Stimulated activated CD4-positive, alpha-beta T cell treated with anti-CD3 and anti-CD28 coated beads, Interleukin-15, amount 100 ng/mL, for 24 hours (primary cell): ENCODE measurements at regions not wholly inside any gene's neighbourhood (a gene's known extent, or its start where the extent isn't known, plus 50 kb on each side); places are given as distances from the start of the nearest gene placed in this dataset.

Experiments used
- DNase-seq: peaks from one replicate; pipeline ENCODE4 v3.0.0-alpha.2; 2020

DNA sequence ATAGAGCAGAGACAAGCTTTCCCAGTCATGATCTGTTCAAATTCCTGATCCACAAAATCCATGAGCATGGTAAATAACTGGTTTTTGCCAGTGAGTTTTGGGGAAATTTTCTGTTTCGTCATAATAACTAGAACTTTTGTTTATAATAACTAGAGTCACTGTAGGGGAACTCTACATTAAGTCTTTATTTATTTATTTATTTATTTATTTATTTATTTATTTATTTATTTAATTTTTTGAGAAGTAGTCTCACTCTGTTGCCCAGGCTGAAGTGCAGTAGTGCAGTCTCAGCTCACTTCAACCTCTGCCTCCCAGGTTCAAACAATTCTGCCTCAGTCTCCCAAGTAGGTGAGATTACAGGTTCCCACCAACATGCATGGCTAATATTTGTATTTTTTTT, 1106.8 kb downstream of the AMY1C start:
- DNase-seq: no peak

DNA sequence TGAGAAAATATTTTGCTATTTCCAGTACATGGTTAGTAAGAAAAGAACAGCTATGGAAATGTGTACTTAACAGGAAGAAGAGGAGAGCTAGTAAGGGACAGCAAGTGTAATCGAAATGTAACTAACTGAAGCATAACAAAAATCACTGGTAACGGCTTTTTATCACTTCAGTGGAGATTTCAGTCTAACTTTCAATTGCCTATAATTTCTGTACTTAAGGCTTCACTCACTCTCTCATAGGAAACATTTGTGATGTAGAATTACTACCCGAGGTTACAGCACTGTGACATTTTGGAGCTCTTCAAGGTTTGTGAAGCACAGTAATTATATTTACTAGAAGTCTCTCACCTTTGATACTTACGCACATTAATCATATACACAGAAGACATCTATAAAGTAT, 1119.1 kb downstream of the AMY1C start:
- DNase-seq: no peak

DNA sequence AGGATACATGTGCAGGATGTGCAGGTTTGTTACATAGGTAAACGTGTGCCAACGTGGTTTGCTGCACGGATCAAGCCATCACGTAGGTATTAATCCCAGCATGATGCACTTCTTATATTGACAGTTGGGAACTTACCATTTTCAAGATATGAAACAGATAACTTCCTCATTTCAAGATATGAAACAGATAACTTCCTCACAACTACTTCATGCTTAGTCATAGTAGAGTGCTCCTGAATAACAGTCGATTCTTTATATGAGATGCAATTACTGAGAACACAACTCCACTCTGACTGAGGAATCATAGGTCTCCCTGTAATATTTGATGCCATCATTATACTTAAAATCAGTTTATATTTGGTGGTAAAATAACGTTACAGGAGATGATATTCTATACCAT, 1124.3 kb downstream of the AMY1C start:
- no peak for DNase-seq

DNA sequence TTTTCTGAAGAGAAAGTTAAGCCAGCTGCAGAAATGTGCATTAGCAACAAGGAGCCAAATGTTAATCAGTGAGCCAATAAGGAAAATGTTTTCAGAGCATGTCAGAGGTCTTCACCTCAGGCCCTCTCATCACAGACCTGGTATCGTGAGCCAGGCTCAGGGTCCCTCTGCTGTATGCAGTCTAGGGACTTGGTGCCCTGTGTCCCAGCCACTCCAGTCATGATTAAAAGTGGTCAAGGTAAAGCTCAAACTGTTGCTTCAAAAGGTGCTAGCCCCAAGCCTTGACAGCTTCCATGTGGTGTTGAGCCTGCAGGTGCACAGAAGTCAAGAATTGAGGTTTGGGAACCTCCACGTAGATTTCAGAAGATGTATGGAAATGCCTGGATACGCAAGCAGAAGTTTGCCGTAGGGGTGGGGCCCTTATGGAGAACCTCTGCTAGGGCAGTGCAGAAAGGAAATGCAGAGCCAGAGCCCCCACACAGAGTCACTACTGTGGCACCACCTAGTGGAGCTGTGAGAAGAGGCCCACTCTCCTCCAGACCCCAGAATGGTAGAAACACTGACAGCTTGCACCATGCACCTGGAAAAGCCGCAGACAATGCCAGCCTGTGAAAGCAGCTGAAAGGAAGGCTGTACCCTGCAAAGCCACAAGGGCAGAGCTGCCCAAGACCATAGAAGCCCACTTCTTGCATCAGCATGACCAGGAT, 1128.7 kb downstream of the AMY1C start:
- DNase-seq: no peak

DNA sequence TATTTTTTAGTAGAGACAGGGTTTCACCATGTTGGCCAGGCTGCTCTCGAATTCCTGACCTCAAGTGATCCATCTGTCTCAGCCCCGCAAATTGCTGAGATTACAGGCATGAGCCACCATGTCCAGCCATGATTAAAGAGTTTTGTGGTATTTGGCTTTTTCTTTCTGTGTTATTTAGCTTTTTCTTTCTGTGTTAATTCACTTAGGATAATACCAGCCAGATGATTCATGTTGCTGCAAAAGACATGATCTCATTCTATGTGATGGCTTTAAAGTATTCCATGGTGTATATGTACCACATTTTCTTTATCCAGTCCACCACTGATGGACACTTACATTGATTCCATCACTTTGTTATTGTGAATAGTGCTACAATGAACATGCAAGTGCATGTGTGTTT, 1135.2 kb downstream of the AMY1C start:
- no peak for DNase-seq

DNA sequence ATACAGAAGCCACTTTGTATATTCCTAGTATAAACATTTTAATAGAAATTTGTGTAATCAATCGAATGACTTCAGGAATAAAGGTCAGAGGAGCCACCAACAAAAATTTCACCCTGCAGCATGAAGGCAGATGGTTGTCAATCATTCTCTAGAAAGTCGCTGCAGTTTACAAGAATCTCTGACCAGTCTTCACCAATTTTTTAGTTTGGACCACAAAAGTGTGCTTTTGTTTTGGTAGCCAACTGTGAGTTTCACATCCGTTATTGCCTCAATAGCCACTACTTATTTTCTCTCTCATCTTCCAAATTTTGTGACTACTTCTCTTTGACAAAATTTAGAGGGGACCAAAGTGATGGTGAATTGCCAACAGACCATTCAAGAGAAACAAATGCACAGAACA, 1155.6 kb downstream of the AMY1C start:
- DNase-seq: no peak

DNA sequence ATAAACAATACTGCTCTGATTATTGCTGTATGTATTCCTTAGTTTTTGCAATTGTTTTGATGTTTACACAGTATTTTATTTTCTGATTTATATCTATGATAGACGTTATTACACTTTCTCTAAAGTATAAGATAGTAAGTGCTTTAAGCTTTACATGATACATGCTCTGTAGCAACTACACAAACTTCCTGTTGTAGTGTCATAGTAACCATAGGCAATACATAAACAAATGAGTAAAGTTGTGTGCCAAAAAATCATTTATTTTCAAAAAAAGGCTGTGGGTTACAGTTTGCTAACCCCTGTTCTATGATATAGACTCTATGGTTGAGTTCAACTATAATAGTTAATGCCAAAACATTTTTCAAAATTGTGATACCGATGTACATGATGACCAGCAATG, 1156.4 kb downstream of the AMY1C start:
- DNase-seq: no peak

DNA sequence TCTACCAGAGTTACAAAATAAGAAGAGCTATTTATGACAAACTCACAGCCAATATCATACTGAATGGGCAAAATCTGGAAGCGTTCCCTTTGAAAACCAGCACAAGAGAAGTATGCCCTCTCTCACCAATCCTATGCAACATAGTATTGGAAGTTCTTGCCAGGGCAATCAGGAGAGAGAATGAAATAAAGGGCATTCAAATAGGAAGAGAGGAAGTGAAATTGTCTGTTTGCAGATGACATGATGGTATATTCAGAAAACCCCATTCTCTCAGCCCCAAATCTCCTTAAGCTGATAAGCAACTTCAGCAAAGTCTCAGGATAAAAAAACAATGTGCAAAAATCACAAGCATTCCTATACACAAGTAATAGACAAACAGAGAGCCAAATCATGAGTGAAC, 1169.5 kb downstream of the AMY1C start:
- no peak for DNase-seq

DNA sequence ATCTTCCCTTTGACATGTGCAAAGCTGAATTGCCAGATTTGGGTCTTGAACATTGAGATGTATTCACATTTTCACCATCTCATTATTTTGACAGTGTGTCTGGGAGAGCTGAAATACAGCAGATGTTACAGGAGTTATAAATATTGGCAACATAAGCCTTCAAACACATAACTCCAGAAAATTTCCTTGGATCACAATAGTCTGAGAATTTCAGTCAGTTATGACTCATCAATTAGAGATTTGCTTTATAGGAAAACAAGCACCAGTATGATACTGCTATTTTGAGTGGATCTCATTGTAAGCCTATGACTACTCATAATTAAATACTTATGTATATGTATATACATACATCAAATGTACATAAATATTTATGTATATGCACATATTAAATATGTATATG, 1171.8 kb downstream of the AMY1C start:
- DNase-seq: no peak

DNA sequence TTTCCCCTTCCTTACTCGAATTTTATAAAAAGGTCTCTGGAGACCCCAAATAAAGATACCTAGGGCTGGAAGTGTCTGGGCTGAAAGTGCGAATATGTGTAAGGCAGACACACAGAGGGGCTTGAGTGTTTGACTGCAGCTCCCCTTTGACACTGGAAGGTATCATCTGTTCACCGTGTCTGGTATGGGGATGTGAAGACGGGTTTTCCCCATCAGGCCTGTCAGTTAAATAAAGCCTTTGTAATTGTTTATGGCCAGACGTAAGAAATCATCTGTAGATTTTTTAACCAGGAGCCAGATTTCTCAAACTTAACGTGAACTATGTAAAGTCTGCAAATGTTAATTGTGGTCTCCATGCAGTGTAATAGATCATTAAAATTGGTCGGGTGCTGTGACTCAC, 1173.4 kb downstream of the AMY1C start:
- DNase-seq: no peak

DNA sequence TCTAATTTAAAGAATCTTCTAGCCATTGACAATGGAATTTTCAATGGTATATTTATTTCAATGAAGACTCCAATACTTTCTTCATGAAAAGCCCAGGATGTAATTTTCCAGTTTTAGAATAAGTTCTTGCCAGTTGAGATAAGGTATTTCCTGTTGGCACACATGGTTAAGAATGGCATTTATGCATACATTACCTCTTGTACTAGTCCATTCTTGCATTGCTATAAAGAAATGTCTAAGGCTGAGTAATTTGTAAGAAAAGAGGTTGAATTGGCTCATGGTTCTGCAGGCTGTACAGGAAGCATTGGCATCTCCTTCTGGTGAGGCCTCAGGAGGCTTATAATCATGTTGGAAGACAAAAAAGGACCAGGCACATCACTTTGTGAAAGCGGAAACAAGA, 1179.6 kb downstream of the AMY1C start:
- DNase-seq: no peak

DNA sequence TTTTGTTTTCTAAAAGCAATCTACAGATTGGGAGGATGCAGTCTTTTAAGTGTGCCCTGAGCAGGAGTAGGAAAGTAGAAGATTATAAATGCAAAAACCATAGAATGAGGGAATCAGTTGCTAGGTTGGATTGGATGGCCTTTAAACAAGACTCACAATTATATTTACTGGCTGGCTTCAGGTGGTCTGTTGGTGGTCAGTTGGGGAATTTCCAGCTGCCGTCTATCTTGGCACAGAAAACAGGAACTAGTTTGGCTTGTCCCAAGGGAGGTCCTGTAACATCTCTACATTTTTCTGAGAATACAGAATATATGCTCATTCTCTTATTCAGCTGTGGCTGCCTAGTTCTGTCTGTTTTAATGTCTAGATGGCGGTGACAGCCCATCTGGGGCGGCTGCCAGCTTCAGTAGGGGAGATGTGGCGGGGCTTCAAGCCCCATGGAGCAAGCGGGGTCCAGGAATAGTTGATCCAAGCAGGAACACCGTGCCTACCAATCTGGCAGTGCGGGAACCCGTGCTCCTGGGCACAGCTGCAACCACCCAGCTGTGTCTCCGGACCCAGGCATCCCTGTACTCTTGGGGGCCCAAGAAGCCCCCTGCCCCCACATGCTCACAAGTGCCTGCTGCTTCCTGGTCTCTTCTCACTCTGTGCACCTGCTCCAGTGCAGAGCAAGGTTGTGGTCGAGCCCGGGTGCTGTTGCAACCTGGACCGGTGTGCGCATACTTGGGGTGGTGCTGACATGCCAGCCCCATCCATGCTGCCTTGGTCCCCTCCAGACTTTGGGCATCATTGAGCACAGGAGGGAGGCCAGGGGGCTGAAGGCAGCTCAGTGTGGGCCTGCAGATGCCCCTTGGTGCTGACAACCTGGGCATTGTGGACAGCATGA, 1182.6 kb downstream of the AMY1C start:
- no peak for DNase-seq

DNA sequence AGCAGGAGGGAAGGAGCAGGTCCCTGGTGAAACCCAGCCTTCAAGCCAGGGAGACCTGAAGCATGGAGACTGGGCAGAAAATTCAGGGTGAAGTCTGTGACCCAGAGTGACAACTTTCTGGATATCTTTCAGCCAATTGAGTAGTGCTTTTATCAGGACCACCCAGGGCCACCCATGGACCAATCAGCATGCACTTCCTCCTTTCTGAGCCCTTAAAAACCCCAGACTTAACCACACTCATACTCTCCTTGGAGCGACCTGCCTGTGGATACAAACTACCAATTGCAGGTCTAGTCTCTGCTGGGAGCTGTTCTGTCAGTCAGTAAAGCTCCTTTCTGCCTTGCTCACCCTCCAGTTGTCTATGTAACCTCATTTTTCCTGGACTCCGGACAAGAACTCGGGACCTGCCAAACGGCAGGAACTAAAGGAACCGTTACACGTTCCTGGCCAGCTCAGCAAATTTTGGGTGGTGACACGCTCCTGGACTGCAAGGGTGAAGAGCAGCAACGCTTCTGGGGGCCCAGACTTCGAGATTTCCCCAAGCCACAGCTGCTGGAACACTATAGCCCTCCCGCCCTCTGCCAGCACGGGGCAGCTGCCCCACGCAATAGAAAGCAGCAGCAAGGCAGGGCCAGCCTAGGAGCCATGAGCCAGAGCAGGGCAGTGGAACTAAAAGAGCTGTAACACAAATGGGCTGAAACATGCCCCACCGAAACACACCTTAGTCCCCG, 1183.4 kb downstream of the AMY1C start:
- DNase-seq: no peak

DNA sequence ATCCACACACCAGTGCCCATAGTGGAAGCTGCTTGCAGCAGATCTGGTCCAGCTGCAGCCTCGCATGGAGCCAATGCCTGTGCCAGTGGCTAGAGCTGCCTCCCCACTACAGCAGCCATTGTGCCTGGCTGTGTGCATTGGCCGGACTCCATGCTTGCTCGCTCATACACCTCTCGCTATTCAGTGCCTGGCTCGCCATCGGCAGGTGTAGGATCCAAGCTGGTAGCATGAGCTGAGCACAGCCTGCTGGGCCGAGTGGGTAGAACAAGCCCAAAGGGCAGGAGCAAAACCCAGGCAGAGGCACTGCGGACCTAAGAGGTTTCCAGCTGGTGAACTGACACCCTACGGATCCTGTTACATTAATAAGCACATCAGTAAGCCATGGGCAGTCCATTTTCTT, 1184.1 kb downstream of the AMY1C start:
- DNase-seq: no peak

DNA sequence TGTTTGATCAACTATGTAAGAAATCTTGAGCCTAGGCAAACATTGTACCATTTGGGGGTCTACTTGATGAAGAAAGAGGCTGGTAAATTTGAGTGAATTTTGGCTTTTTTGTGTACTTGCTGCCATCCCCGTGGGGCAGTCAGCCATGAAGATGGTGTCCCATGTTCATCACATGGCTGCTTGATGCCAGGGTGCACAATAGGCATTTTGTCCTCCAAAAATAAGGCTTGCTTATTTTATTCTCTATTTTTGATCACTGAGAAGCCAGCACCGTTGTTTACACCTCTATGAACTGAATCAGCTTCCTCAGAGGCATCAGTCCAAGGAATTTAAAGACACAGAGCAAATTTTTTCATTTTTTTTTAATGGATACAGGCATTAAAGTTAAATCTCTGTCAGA, 1195.7 kb downstream of the AMY1C start:
- no peak for DNase-seq

DNA sequence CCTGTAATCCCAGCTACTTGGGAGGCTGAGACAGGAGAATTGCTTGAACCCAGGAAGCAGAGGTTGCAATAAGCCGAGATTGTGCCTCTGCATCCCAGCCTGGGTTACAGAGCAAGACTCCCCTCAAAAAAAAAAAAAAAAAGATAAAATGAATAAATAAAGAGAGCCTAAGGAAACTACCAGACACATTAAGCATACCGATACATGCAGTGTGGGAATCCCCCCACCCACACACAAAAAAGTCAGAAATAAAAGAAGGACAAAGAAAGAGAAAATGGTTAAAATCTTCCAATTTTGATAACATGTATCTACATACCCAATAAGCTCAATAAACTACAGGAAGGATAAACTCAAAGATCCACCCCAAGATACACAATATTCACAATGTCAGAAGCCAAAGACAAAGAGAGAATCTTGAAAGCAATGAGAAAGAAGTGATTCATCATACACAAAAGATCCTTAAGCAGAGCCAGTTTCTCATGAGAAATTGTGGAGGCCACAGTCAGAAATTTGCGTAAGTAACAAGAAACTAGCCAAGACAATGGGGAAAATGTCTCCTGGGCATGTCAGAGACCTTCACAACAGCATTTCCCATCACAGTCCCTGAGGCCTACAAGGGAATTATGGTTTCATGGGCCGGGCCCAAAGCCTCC, 1197.0 kb downstream of the AMY1C start:
- DNase-seq: no peak

DNA sequence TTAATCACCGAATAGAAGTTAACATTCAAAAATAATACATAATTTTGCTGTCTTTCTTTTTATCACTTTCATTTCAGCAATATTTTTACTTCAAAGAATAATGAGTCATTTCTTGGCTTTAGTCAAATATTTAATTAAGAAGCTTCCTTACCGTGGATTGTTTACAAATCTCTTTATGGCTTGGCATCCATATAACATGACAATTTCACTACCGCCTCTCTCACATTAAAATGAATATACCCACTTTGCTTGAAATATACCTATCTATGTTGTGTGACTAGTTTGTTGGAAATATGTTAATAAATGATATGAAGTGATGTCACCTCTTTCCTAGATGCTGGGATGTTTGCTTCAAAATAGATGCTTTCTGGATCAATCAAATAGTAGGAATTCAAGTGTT, 1203.9 kb downstream of the AMY1C start:
- no peak for DNase-seq

DNA sequence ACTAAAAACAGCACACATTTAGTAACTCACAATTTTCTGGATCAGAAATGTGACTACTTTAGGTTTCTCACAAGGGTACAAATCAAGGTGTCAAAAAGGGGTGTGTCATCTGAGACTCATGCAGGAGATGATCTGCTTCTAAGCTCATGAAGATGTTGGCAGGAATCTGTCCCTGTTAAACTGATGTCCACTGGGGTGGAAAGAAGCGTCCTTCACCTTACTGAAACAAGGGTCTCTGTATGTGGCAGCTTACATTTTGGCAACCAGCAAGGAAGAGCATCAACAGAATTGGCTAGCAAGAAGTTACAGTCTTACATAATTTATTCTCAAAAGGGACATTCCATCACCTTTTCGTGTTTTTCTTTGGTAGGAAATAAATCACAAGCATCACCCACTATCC, 1223.8 kb downstream of the AMY1C start:
- no peak for DNase-seq

DNA sequence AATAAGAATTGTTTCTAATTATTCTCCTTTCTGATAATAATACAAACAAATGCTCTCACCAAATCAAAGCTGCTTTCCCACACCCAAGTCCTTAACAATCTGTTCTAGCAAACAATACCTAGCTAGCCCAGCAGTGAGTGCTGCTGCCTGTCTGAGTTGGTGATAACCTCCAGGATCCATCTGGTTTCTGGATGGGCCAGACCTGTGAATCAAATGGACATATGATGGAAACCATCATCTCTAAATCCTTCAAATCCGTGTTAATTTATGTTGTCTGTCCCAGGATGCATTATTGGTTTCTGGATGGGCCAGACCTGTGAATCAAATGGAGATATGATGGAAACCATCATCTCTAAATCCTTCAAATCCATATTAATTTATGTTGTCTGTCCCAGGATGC, 1230.0 kb downstream of the AMY1C start:
- no peak for DNase-seq

DNA sequence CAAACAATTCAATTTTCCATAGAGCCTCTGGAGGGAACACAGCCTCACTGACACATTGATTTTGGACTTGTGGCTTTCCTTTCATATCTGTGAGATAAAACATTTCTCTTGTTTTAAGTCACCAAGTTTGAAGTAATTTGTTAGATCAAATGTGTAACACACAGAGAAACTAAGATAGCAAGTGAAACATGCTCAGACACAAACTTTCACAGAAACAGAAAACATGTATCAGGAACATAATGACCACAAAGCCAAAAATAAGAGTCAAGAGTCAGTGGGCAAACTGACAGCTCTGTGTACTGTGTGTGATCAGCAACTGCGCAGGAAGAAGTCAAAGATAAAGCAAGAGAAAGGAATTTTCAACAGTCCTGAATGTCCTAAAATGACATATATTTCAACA, 1237.5 kb downstream of the AMY1C start:
- DNase-seq: no peak

DNA sequence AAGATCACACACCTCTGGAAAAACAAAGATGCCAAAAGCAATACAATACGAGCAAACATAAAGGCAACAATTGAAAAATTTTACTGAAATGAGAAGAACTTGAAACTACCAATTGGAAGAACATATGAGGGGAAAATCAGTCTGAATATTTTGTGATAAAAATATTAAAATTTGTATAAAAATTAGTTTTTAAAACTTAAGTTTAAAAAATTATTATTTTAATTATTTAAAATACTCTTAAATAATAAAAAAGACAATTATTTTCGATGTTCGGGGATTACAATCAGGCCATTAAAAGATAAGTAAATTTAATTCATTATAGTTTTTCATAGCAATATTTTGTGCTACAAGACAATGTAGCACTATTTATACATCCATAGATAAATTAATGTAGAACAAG, 1239.3 kb downstream of the AMY1C start:
- no peak for DNase-seq

DNA sequence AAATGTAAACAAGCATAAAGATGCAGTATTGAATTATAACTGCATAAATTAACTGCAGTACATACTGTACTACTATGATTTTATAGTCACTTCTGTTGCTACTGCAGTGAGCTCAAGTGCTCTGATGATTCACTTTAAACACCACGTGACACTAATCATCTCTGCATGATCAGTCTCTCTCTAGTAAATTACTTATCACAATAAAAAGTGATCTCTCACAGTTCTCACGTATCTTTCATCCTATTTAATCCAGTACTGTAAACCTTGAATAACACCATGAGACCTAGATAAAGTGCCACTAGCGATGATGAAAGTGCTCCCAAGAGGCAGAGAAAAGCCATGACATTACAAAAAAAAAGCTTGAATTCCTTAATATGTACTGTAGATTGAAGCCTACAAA, 1242.0 kb downstream of the AMY1C start:
- DNase-seq: no peak

DNA sequence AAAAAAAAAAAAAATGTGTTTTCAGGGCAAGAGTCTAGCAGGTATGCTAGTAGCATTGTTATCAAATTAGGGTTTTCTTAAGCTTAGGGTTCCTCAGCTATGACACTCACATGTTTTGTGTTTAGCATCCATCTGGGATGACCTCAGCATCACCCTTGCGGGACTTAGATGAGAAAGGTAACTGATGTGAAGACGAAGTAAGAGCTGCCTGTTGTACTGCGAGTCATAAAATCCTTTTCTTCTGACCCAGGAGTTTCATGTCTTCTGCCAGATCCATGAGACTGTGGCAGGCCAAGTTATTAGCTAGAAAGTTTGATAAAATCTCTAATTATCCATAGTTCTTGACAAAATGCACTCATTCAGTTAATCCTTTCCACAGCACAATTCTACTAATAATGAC, 1251.1 kb downstream of the AMY1C start:
- DNase-seq: no peak
